ENCODE measurements at regions not wholly inside any gene's neighbourhood (a gene's known extent, or its start where the extent isn't known, plus 50 kb on each side); places are given as distances from the start of the nearest gene placed in this dataset.

DNA sequence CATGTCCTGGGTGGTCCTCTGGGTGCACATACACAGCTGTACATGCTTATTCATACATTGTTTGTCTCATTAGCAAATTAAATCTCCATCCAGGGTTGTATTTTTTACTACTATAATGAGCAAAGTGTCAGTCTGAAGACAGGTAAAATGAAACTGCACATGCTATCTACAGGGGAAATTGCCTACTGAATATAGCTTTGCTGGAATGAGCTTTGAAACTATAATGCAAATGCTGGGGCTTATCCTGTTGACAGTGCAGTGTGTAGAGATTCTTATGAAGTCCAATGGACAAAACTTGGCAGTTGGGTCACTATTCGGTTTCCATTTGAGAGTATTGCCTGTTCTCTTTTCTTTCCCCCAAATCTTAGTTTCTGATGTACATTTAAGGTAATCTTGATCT lies 292.8 kb upstream of the LRP1B start:
- TF ChIP-seq POLR2AphosphoS5 (IDR thresholded peaks at IDR 0.05; ENCODE audit: low read depth, low read length) = no peak
- no peak for TF ChIP-seq TAF1 (IDR thresholded peaks at IDR 0.05; ENCODE audit: borderline replicate concordance, insufficient read depth, low read length)
- TF ChIP-seq SIN3A (IDR thresholded peaks at IDR 0.05; ENCODE audit: borderline replicate concordance, insufficient read depth, low read length) = no peak
- TF ChIP-seq, protein P1, sequence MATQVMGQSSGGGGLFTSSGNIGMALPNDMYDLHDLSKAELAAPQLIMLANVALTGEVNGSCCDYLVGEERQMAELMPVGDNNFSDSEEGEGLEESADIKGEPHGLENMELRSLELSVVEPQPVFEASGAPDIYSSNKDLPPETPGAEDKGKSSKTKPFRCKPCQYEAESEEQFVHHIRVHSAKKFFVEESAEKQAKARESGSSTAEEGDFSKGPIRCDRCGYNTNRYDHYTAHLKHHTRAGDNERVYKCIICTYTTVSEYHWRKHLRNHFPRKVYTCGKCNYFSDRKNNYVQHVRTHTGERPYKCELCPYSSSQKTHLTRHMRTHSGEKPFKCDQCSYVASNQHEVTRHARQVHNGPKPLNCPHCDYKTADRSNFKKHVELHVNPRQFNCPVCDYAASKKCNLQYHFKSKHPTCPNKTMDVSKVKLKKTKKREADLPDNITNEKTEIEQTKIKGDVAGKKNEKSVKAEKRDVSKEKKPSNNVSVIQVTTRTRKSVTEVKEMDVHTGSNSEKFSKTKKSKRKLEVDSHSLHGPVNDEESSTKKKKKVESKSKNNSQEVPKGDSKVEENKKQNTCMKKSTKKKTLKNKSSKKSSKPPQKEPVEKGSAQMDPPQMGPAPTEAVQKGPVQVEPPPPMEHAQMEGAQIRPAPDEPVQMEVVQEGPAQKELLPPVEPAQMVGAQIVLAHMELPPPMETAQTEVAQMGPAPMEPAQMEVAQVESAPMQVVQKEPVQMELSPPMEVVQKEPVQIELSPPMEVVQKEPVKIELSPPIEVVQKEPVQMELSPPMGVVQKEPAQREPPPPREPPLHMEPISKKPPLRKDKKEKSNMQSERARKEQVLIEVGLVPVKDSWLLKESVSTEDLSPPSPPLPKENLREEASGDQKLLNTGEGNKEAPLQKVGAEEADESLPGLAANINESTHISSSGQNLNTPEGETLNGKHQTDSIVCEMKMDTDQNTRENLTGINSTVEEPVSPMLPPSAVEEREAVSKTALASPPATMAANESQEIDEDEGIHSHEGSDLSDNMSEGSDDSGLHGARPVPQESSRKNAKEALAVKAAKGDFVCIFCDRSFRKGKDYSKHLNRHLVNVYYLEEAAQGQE (IDR thresholded peaks at IDR 0.05; ENCODE audit: insufficient read depth in 1 of 2, low read depth in 2 of 2, low read length in 2 of 2) = no peak
